BLaER1 (cell line): ENCODE measurements at regions not wholly inside any gene's neighbourhood (a gene's known extent, or its start where the extent isn't known, plus 50 kb on each side); places are given as distances from the start of the nearest gene placed in this dataset.

ENCODE experiments used
- H3K27ac ChIP-seq: shearing (Covaris generic); formaldehyde crosslinking; 2 replicates; pipeline ENCODE4 v1.8.1; 2022
- H3K27me3 ChIP-seq: shearing (Covaris generic); formaldehyde crosslinking; 2 replicates; pipeline ENCODE4 v1.8.1; 2022
- H3K36me3 ChIP-seq: shearing (Covaris generic); formaldehyde crosslinking; 2 replicates; pipeline ENCODE4 v1.8.1; 2022
- H3K4me1 ChIP-seq: shearing (Covaris generic); formaldehyde crosslinking; 2 replicates; pipeline ENCODE4 v1.8.1; 2022
- H3K4me2 ChIP-seq: shearing (Covaris generic); formaldehyde crosslinking; 2 replicates; pipeline ENCODE4 v1.8.1; 2022
- H3K4me3 ChIP-seq: shearing (Covaris generic); formaldehyde crosslinking; 2 replicates; pipeline ENCODE4 v1.8.1; 2022
- H3K9ac ChIP-seq: shearing (Covaris generic); formaldehyde crosslinking; 2 replicates; pipeline ENCODE4 v1.8.1; 2022
- H3K9me3 ChIP-seq: shearing (Covaris generic); formaldehyde crosslinking; 2 replicates; pipeline ENCODE4 v1.8.1; 2022
- H4K20me1 ChIP-seq: shearing (Covaris generic); formaldehyde crosslinking; 2 replicates; pipeline ENCODE4 v1.8.1; 2022
- Cebpa-rat ChIP-seq: shearing (Covaris generic); IDR thresholded peaks from 2 replicates; pipeline ENCODE4 v1.8.1; 2022

GRCh38 chr1:228927421-228927820, 192.1 kb downstream of the RHOU start:
- peaks cover 13% of the 10 kb centered on the region for H3K9me3 ChIP-seq
- H3K4me2 ChIP-seq, result no peak overlapping the region
- H3K4me1 ChIP-seq, result no peaks in the 10 kb centered on the region
- no peak for TF ChIP-seq Cebpa-rat
- H3K9ac ChIP-seq, result no peak overlapping the region
- no peaks in the 10 kb centered on the region for H4K20me1 ChIP-seq
- H3K36me3 ChIP-seq, result no peaks in the 10 kb centered on the region
- H3K27ac ChIP-seq, result no peak overlapping the region
- no peak overlapping the region for H3K4me3 ChIP-seq
- H3K27me3 ChIP-seq, result no peaks in the 10 kb centered on the region

DNA sequence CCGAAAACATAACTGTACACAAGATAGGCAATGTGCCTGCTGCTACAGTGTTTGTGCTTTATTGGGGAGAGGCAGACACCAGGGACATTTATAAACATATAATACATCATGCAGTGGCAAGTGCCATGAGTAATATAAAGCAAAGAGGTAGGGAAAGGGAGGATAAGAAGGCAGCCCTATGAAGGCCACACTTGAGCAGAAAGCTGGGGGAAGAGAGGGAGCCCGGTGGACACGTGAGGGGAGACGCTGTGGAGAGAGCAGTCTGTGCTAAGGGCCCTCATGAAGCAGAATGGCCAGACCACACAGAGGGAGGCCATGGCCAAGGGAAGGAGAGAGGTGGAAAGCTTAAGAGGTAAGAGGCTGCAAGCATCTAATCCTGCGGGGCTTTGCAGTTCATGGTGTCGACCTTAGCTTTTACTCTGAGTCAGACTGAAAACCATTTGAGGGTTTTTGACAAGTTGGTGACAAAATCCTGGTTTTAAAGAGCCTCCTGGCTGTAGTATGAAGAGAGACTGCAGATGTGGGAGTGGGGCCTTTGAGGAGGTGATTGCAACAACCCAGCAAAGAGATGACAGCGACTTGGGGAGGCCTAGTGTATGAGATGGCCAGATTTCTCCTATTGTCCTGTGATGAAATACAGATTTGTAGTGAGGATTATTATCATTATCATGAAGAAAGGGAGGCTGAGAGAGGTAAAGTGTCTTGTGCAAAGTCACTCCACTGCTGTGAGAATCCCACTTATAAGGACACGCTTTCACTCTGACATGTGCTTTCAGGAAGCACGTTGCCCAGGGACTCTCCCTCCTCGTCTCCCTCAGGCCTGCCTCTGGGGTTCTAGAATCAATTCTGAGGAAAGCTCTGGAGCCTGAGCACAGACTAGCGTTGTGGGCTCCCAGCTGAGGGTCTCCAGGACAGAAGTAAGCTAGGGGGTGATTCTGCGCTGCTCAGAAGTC, 192.9 kb downstream of the RHOU start:
- Histone ChIP-seq H3K36me3 (no peaks in the 10 kb centered on the region), H3K9ac (no peak overlapping the region), H3K9me3 (peaks cover 13% of the 10 kb centered on the region), H3K4me1 (no peaks in the 10 kb centered on the region), H3K27me3 (no peaks in the 10 kb centered on the region), H3K27ac (no peak overlapping the region), H3K4me2 (no peak overlapping the region), H4K20me1 (no peaks in the 10 kb centered on the region), H3K4me3 (no peak overlapping the region)
- no peak for TF ChIP-seq Cebpa-rat

GRCh38 chr1:228929476-228930027, 194.3 kb downstream of the RHOU start:
- TF ChIP-seq Cebpa-rat, result no peak
- no peak overlapping the region for H3K4me2 ChIP-seq
- no peak overlapping the region for H3K4me3 ChIP-seq
- H3K27ac ChIP-seq, result no peak overlapping the region
- H4K20me1 ChIP-seq, result no peaks in the 10 kb centered on the region
- no peaks in the 10 kb centered on the region for H3K4me1 ChIP-seq
- no peak overlapping the region for H3K9ac ChIP-seq
- H3K9me3 ChIP-seq, result peaks cover 13% of the 10 kb centered on the region
- H3K36me3 ChIP-seq, result no peaks in the 10 kb centered on the region
- no peaks in the 10 kb centered on the region for H3K27me3 ChIP-seq

DNA sequence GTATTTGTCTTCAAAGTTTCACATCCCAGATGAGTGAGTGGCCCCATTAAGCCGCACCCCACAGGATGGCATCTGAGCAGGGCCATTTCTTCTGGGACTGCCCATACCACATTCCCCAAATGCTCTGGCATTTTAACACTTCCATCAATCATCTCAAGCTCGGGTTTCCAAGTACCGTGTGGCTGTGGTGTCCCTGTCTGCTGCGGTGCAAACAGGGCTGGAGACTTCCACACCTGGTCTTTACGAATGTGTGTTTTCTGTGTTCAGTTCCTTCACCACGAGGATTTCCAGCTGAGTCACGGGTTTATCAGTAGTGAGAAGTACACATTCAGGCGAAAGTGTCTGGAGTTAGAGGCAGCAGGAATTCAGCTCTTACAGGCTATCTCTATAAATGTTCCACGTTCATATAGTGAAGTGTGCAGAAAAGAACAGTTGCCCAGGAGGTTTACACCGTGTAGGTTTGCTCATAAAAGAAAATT, 195.2 kb downstream of the RHOU start:
- Histone ChIP-seq H3K4me1 (no peaks in the 10 kb centered on the region), H3K4me2 (no peak overlapping the region), H4K20me1 (no peaks in the 10 kb centered on the region), H3K27me3 (no peaks in the 10 kb centered on the region), H3K4me3 (no peak overlapping the region), H3K27ac (no peak overlapping the region), H3K36me3 (no peaks in the 10 kb centered on the region), H3K9ac (no peak overlapping the region), H3K9me3 (peaks cover 8% of the 10 kb centered on the region)
- TF ChIP-seq Cebpa-rat, result no peak

GRCh38 chr1:228933753-228934152, 198.5 kb downstream of the RHOU start:
- TF ChIP-seq Cebpa-rat, result no peak

DNA sequence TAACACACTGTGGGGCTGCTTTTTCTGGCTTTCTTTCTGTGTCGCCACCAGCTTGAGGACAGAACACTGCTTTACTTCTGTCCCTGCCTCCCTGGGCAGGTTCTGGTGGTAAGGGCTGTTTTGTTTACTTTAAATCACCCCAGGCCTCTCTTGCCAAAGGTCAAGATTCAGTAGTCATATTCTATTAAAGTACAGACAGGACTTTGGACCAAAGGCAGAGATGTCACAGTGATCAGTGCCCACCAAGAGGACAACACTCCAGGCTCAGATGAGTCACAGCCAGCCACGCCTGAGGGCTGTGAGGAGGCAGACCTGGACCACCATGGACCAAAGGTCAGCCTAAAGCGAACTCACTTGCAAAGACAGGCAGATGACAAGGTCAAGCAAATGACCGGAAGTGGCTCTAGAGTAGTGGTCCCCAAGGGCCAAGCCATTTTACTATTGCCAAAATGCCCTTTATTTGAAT, 200.0 kb downstream of the RHOU start:
- no peak for TF ChIP-seq Cebpa-rat
- Histone ChIP-seq H3K9me3 (no peaks in the 10 kb centered on the region), H3K4me2 (no peak overlapping the region), H4K20me1 (no peaks in the 10 kb centered on the region), H3K27me3 (no peaks in the 10 kb centered on the region), H3K36me3 (no peaks in the 10 kb centered on the region), H3K9ac (no peak overlapping the region), H3K4me3 (no peak overlapping the region), H3K4me1 (peaks cover 37% of the 10 kb centered on the region), H3K27ac (no peak overlapping the region)

More at GRCh38 chr1:228933753-228934152, 198.5 kb downstream of the RHOU start:
- no peaks in the 10 kb centered on the region for H4K20me1 ChIP-seq
- no peak overlapping the region for H3K9ac ChIP-seq
- no peaks in the 10 kb centered on the region for H3K27me3 ChIP-seq
- H3K36me3 ChIP-seq, result no peaks in the 10 kb centered on the region
- H3K27ac ChIP-seq, result no peak overlapping the region
- H3K4me3 ChIP-seq, result no peak overlapping the region
- H3K4me1 ChIP-seq, result peaks cover 31% of the 10 kb centered on the region
- no peak overlapping the region for H3K4me2 ChIP-seq
- H3K9me3 ChIP-seq, result peaks cover 5% of the 10 kb centered on the region; the same call in 1 of the 2 replicates

DNA sequence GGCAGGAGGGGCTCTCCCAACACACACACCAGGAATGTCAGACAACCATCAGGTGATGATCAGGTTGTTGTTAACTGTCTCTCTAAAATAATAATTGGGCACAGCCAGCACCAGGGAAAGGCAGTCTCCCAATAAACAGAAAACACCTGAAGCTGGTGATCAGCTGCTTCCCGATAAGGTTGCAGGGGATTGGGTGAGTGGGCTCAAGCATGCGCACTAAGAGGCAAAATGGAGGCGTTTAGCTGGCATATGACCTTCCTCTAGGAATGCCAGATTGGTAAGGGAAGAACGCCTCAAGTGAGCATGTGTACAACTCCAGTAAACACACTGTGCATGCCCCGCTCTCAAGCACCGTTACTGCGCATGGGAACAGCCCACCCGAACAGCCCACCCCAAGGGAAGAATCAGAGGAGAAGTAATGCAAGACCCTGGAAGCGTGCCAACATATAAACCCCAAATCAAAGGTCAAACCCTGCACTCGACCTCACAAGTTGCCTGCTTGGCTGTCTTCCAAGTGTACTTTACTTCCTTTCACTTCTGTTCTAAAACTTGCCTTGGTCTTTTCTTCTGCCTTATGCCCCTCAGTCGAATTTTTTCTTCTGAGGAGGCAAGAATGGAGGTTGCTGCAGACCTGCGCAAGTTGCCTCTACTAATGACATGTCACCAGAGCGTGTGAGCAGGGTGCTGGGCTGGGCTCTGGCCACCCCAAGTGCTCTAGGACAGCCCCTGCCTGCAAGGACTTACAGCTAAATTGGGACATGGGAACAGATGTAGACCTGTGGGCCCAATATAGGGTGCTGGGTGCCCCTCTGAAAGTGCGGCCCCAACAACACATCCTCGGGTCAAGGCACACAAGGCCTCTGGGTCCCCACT, 200.8 kb downstream of the RHOU start:
- H3K4me2 ChIP-seq, result peak overlapping the region; percentile 83
- no peaks in the 10 kb centered on the region for H3K36me3 ChIP-seq
- no peaks in the 10 kb centered on the region for H3K9me3 ChIP-seq
- no peaks in the 10 kb centered on the region for H3K27me3 ChIP-seq
- peaks cover 37% of the 10 kb centered on the region for H3K4me1 ChIP-seq
- H3K27ac ChIP-seq, result no peak overlapping the region
- no peak overlapping the region for H3K9ac ChIP-seq
- TF ChIP-seq Cebpa-rat, result no peak
- H4K20me1 ChIP-seq, result no peaks in the 10 kb centered on the region
- no peak overlapping the region for H3K4me3 ChIP-seq

GRCh38 chr1:228936881-228937280, 201.6 kb downstream of the RHOU start:
- no peaks in the 10 kb centered on the region for H3K27me3 ChIP-seq
- TF ChIP-seq Cebpa-rat, result no peak
- no peaks in the 10 kb centered on the region for H3K9me3 ChIP-seq
- no peaks in the 10 kb centered on the region for H3K36me3 ChIP-seq
- H3K4me2 ChIP-seq, result peak overlapping the region; percentile 83
- H3K4me3 ChIP-seq, result no peak overlapping the region
- H3K9ac ChIP-seq, result no peak overlapping the region
- no peaks in the 10 kb centered on the region for H4K20me1 ChIP-seq
- H3K27ac ChIP-seq, result no peak overlapping the region
- peaks cover 37% of the 10 kb centered on the region for H3K4me1 ChIP-seq

- no peaks in the 10 kb centered on the region for H4K20me1 ChIP-seq
- H3K4me3 ChIP-seq, result no peak overlapping the region
- H3K9ac ChIP-seq, result peak overlapping the region; percentile 43; the same call in 1 of the 2 replicates
- H3K27me3 ChIP-seq, result no peaks in the 10 kb centered on the region
- H3K9me3 ChIP-seq, result no peaks in the 10 kb centered on the region
- peak overlapping the region; percentile 83 for H3K4me2 ChIP-seq
- H3K27ac ChIP-seq, result no peak overlapping the region
- TF ChIP-seq Cebpa-rat, result no peak
- no peaks in the 10 kb centered on the region for H3K36me3 ChIP-seq
- H3K4me1 ChIP-seq, result peaks cover 37% of the 10 kb centered on the region
Measured at GRCh38 chr1:228937351-228937750, 202.1 kb downstream of the RHOU start.
